Adrenal gland (tissue), 9 donors: ENCODE measurements at regions not wholly inside any gene's neighbourhood (a gene's known extent, or its start where the extent isn't known, plus 50 kb on each side); places are given as distances from the start of the nearest gene placed in this dataset.

Source experiments
- DNase-seq, 7 donors: peaks; one replicate each; pipeline ENCODE4 v3.0.0-alpha.2; 2019 to 2020
- H3K27ac ChIP-seq, 5 donors: fragments of 200-600 bp; sonication (generic) in 4 of 5; 1 replicate in 3 of 5; 2 replicates in 2 of 5; pipeline versions ENCODE4 v1.5.1 to v1.8.0; 2016 to 2020; ENCODE audit warnings: mild to moderate bottlenecking in 1 of 5
- H3K27me3 ChIP-seq: fragments of 200-600 bp; 2 replicates; pipeline ENCODE4 v1.8.0; 2021
- H3K36me3 ChIP-seq, 2 donors: fragments of 200-600 bp; replicated peaks in 1 of 2; 1 replicate in 1 of 2; 2 replicates in 1 of 2; pipeline versions ENCODE4 v1.5.1 to v1.8.0; 2018 to 2022
- H3K4me1 ChIP-seq, 2 donors: fragments of 200-600 bp; replicated peaks in 1 of 2; 1 replicate in 1 of 2; 2 replicates in 1 of 2; pipeline versions ENCODE4 v1.5.1 to v1.8.0; 2018 to 2021
- H3K4me3 ChIP-seq, 4 donors: fragments of 200-600 bp; sonication (generic) in 3 of 4; one replicate each; pipeline ENCODE4 v1.5.1; 2016 to 2018
- H3K9me3 ChIP-seq, 3 donors: fragments of 200-600 bp; sonication (generic) in 1 of 3; replicated peaks in 1 of 3; 1 replicate in 2 of 3; 2 replicates in 1 of 3; pipeline versions ENCODE4 v1.5.1 to v1.8.0; 2016 to 2021
- CTCF ChIP-seq, 6 experiments: fragments of 450-650 bp in 4 of 6; fragments of 200-600 bp in 2 of 6; sonication (generic) in 1 of 6; IDR thresholded peaks; 1 replicate in 5 of 6; 2 replicates in 1 of 6; pipeline versions ENCODE4 v1.5.1 to v1.8.0; 2016 to 2021; ENCODE audit warnings: antibody characterized with exemption in 6 of 6, mild to moderate bottlenecking in 2 of 6, moderate library complexity in 1 of 6
- POLR2A ChIP-seq, 2 donors: fragments of 450-650 bp; IDR thresholded peaks; one replicate each; pipeline ENCODE4 v1.6.1; 2017; ENCODE audit warnings: antibody characterized with exemption in 2 of 2, mild to moderate bottlenecking in 2 of 2, moderate library complexity in 1 of 2
- WGBS, 4 donors: extraction: QIAGEN DNeasy Blood & Tissue Kit in 2 of 4; methylation state at CpG; one replicate each; pipeline versions ENCODE4 v1.1.5 to v1.1.7; 2013 to 2017; 5-methylcytosine and 5-hydroxymethylcytosine counted together
- intact Hi-C, 2 donors: fragments of 100-400 bp; cut with DNase I; formaldehyde crosslinking; loops; one replicate each; pipeline versions ENCODE4 v1.14.1 to v1.15.0; 2022 to 2023
- donor health status: healthy with polysubstance abuse.
- donor health status: Bipolar disorder and iron deficiency.
- donor health status: DM: yes; HTN: yes; CAD: no.
- donor health status: DM: no; HTN: no; CAD: no.
- donor health status: DM: no; HTN: no; CAD: no.

GRCh38 chr11:98029832-98030231, 990.9 kb upstream of the CNTN5 start:
- Histone ChIP-seq H3K9me3 (no peaks in the 10 kb centered on the region), H3K36me3 (no peaks in the 10 kb centered on the region), H3K27me3 (no peaks in the 10 kb centered on the region), H3K27ac (no peak overlapping the region), H3K4me3 (no peak overlapping the region), H3K4me1 (no peaks in the 10 kb centered on the region)
- DNase-seq: no peak
- intact Hi-C loops: no loop called here
- no peak for TF ChIP-seq CTCF (IDR thresholded peaks at IDR 0.05)
- TF ChIP-seq POLR2A (IDR thresholded peaks at IDR 0.05): no peak
- WGBS, 4 donors: 66 to 89% (median 73%) methylated on average over 1 of the region's 1 CpG

- WGBS, 4 donors: 69 to 83% (median 75%) methylated on average over 5 of the region's 5 CpGs
- Histone ChIP-seq H3K27ac (no peak overlapping the region), H3K4me3 (no peak overlapping the region), H3K36me3 (no peaks in the 10 kb centered on the region), H3K9me3 (no peaks in the 10 kb centered on the region), H3K27me3 (no peaks in the 10 kb centered on the region), H3K4me1 (no peaks in the 10 kb centered on the region)
- no peak for DNase-seq
- intact Hi-C loops: no loop called here
- TF ChIP-seq POLR2A (IDR thresholded peaks at IDR 0.05) (no peak), CTCF (IDR thresholded peaks at IDR 0.05) (no peak)
Measured at GRCh38 chr11:98036810-98037209, 983.9 kb upstream of the CNTN5 start.

- no peaks in the 10 kb centered on the region for H3K27me3 ChIP-seq
- intact Hi-C loops: no loop called here
- no peaks in the 10 kb centered on the region for H3K36me3 ChIP-seq
- no peaks in the 10 kb centered on the region for H3K9me3 ChIP-seq
- no peak overlapping the region for H3K4me3 ChIP-seq
- H3K4me1 ChIP-seq: no peaks in the 10 kb centered on the region
- 90 to 94% (median 92%) methylated on average over 4 of the region's 4 CpGs for WGBS, 4 donors
- DNase-seq: no peak
- H3K27ac ChIP-seq: no peak overlapping the region
- no peak for TF ChIP-seq CTCF (IDR thresholded peaks at IDR 0.05)
- no peak for TF ChIP-seq POLR2A (IDR thresholded peaks at IDR 0.05)
Measured at GRCh38 chr11:98040061-98040808, 980.5 kb upstream of the CNTN5 start.

GRCh38 chr11:98047647-98048046, 973.1 kb upstream of the CNTN5 start:
- H3K9me3 ChIP-seq: no peaks in the 10 kb centered on the region
- 68 to 81% (median 73%) methylated on average over 3 of the region's 3 CpGs for WGBS, 4 donors
- no peak overlapping the region for H3K4me3 ChIP-seq
- no peak for DNase-seq
- no peak overlapping the region for H3K27ac ChIP-seq
- no peaks in the 10 kb centered on the region for H3K36me3 ChIP-seq
- no peaks in the 10 kb centered on the region for H3K4me1 ChIP-seq
- TF ChIP-seq CTCF (IDR thresholded peaks at IDR 0.05) (no peak), POLR2A (IDR thresholded peaks at IDR 0.05) (no peak)
- H3K27me3 ChIP-seq: no peaks in the 10 kb centered on the region
- intact Hi-C loops: no loop called here
